Loucy (cell line): ENCODE measurements at regions not wholly inside any gene's neighbourhood (a gene's known extent, or its start where the extent isn't known, plus 50 kb on each side); places are given as distances from the start of the nearest gene placed in this dataset.

Source experiments
- H2AFZ ChIP-seq: fragments of 200-600 bp; sonication (generic); 2 replicates; pipeline ENCODE4 v1.6.0; 2016; ENCODE audit warnings: antibody characterized with exemption, mild to moderate bottlenecking, low read length, moderate library complexity
- H3F3A ChIP-seq: fragments of 200-600 bp; 2 replicates; pipeline ENCODE4 v1.6.0; 2016; ENCODE audit warnings: antibody characterized with exemption, low read depth, mild to moderate bottlenecking
- H3K27me3 ChIP-seq: fragments of 200-600 bp; sonication (generic); 2 replicates; pipeline ENCODE4 v1.6.1; 2014; ENCODE audit warnings: low read length, mild to moderate bottlenecking; ENCODE audit not compliant: insufficient read depth, poor library complexity, severe bottlenecking
- H3K36me3 ChIP-seq: fragments of 200-600 bp; sonication (generic); 2 replicates; pipeline ENCODE4 v1.6.1; 2016; ENCODE audit warnings: low read length; ENCODE audit not compliant: insufficient read depth
- H3K4me1 ChIP-seq: fragments of 200-600 bp; sonication (generic); 2 replicates; pipeline ENCODE4 v1.5.1; 2014; ENCODE audit warnings: low read length, mild to moderate bottlenecking; ENCODE audit not compliant: insufficient read depth, poor library complexity, severe bottlenecking
- H3K4me2 ChIP-seq: fragments of 200-600 bp; sonication (generic); 2 replicates; pipeline ENCODE4 v1.6.0; 2014; ENCODE audit warnings: antibody characterized with exemption, low read length, low read depth, mild to moderate bottlenecking; ENCODE audit not compliant: poor library complexity, severe bottlenecking
- H3K4me3 ChIP-seq: fragments of 200-600 bp; sonication (generic); 2 replicates; pipeline ENCODE4 v1.5.1; 2014; ENCODE audit warnings: low read length, mild to moderate bottlenecking, mixed read lengths; ENCODE audit not compliant: poor library complexity, severe bottlenecking
- H3K79me2 ChIP-seq: fragments of 200-600 bp; sonication (generic); 2 replicates; pipeline ENCODE4 v1.6.1; 2014; ENCODE audit warnings: low read length; ENCODE audit not compliant: insufficient read depth
- H3K9ac ChIP-seq: fragments of 200-600 bp; sonication (generic); 2 replicates; pipeline ENCODE4 v1.6.0; 2014; ENCODE audit warnings: mild to moderate bottlenecking, low read depth, low read length, moderate library complexity; ENCODE audit not compliant: poor library complexity, severe bottlenecking
- H3K9me2 ChIP-seq: fragments of 200-600 bp; sonication (generic); replicated peaks from 2 replicates; pipeline ENCODE4 v1.6.1; 2016; ENCODE audit warnings: low read depth, low read length, mixed read lengths
- H3K9me3 ChIP-seq: fragments of 200-600 bp; sonication (generic); 2 replicates; pipeline ENCODE4 v1.6.1; 2014; ENCODE audit warnings: mild to moderate bottlenecking, antibody characterized with exemption, low read length, low read depth; ENCODE audit not compliant: insufficient read depth
- H4K20me1 ChIP-seq: fragments of 200-600 bp; sonication (generic); 2 replicates; pipeline ENCODE4 v1.6.0; 2014; ENCODE audit warnings: antibody characterized with exemption, low read length, mild to moderate bottlenecking; ENCODE audit not compliant: insufficient read depth, poor library complexity, severe bottlenecking
- EZH2phosphoT487 ChIP-seq: fragments of 200-600 bp; IDR thresholded peaks from 2 replicates; pipeline ENCODE4 v1.6.1; 2018; ENCODE audit warnings: antibody characterized with exemption, mild to moderate bottlenecking, moderate library complexity, borderline replicate concordance
- TF ChIP-seq, protein P1 (sequence below): fragments of 200-600 bp; sonication (generic); conservative IDR thresholded peaks from 2 replicates; pipeline ENCODE4 v1.5.1; 2014; ENCODE audit warnings: mild to moderate bottlenecking, antibody characterized with exemption, low read length

DNA sequence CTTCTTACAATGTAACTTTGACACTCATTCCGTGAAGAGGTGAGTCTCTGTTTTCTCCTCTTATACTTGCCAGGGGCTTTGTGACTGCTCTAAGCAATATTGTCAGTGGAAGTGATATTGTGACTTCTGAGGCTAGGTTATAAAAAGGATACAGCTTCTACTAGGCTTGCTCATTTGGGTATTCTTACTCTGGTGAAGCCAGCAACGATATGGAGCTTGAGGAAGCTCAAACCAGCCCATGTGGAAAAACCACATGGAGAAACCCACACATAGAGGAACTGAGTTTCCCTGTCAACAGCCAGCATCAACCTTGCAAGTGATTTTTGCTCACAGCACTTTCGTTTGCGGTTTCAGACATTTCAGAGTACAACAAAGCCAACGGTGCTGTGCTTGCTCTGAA, 149.6 kb upstream of the SEMA3E start:
- Histone ChIP-seq H3K79me2 (no peaks in the 10 kb centered on the region), H3K4me2 (no peak overlapping the region), H3K4me3 (no peak overlapping the region), H3K4me1 (no peaks in the 10 kb centered on the region), H3F3A (no peaks in the 10 kb centered on the region), H3K27me3 (no peaks in the 10 kb centered on the region), H3K9me2 (no peaks in the 10 kb centered on the region), H4K20me1 (no peaks in the 10 kb centered on the region), H3K9me3 (no peaks in the 10 kb centered on the region), H2AFZ (no peak overlapping the region), H3K36me3 (no peaks in the 10 kb centered on the region), H3K9ac (no peak overlapping the region)
- TF ChIP-seq, protein P1, sequence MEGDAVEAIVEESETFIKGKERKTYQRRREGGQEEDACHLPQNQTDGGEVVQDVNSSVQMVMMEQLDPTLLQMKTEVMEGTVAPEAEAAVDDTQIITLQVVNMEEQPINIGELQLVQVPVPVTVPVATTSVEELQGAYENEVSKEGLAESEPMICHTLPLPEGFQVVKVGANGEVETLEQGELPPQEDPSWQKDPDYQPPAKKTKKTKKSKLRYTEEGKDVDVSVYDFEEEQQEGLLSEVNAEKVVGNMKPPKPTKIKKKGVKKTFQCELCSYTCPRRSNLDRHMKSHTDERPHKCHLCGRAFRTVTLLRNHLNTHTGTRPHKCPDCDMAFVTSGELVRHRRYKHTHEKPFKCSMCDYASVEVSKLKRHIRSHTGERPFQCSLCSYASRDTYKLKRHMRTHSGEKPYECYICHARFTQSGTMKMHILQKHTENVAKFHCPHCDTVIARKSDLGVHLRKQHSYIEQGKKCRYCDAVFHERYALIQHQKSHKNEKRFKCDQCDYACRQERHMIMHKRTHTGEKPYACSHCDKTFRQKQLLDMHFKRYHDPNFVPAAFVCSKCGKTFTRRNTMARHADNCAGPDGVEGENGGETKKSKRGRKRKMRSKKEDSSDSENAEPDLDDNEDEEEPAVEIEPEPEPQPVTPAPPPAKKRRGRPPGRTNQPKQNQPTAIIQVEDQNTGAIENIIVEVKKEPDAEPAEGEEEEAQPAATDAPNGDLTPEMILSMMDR: no peak
- no peak for TF ChIP-seq EZH2phosphoT487

DNA sequence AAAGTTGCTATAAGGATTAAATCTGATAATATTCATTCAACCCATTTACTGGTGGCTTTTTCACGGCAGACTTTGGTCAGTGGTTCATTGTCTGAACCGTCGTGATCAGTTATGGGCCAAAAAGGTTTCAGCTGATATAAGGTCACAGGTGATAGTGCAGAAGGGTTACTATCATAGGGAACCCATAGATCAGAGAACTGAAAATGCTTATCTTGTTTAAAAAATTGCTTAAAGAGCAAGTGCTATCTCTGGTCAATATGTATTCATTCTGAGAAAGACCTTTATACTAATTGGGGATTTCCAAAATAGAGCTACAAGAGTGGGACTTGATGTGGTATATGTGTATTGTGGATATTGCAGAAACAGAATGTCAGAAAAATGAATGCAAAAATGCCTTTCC, 147.8 kb upstream of the SEMA3E start:
- Histone ChIP-seq H3K36me3 (no peaks in the 10 kb centered on the region), H3K9me2 (no peaks in the 10 kb centered on the region), H3K4me3 (no peak overlapping the region), H2AFZ (no peak overlapping the region), H3F3A (no peaks in the 10 kb centered on the region), H3K9me3 (no peaks in the 10 kb centered on the region), H3K4me2 (no peak overlapping the region), H3K4me1 (no peaks in the 10 kb centered on the region), H3K9ac (no peak overlapping the region), H3K27me3 (no peaks in the 10 kb centered on the region), H4K20me1 (no peaks in the 10 kb centered on the region), H3K79me2 (no peaks in the 10 kb centered on the region)
- no peak for TF ChIP-seq EZH2phosphoT487

DNA sequence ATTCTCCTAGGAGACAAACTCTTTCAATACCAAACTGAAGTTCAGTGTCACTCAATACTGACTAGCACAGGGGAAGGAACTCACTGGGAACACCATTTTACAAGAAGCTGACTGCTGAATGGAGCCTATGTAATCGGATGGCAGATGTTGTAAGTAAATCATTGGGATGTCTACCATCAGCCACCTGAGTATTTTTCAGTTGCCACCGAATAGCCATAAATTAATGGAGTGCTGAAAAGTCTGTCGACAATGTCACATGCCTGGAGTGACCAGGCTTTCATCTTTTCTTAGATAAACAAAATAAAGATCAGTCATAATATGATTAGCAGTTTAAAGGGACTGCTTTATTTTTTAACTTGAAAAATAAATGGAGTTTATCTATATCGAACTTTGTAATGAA, 145.9 kb upstream of the SEMA3E start:
- no peak for TF ChIP-seq EZH2phosphoT487
- TF ChIP-seq, protein P1: no peak
- no peaks in the 10 kb centered on the region for H4K20me1 ChIP-seq
- no peak overlapping the region for H2AFZ ChIP-seq
- no peak overlapping the region for H3K4me3 ChIP-seq
- H3K4me1 ChIP-seq: no peaks in the 10 kb centered on the region
- H3K9me3 ChIP-seq: no peaks in the 10 kb centered on the region
- no peak overlapping the region for H3K9ac ChIP-seq
- H3K4me2 ChIP-seq: no peak overlapping the region
- H3K9me2 ChIP-seq: no peaks in the 10 kb centered on the region
- H3K27me3 ChIP-seq: no peaks in the 10 kb centered on the region
- no peaks in the 10 kb centered on the region for H3K79me2 ChIP-seq
- no peaks in the 10 kb centered on the region for H3K36me3 ChIP-seq
- H3F3A ChIP-seq: no peaks in the 10 kb centered on the region

DNA sequence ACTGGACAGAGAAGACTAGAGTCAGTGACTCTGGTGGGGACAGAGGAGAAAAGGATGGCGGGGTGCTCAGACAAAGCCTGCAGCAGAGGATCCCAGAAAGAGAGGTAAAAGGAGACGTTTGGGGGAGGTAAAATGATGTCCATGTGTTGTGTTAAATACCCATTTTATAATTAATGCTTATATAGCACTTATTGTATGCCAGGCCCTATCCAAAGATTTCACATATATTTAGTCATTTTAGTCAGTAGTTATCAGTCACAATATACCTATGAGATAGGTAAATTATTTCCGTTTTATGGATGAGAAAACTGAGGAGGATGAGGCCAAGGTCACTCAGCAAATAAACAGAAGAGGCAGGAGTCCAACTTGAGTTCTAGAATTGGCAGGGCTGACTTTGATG, 144.6 kb upstream of the SEMA3E start:
- Histone ChIP-seq H3K4me2 (no peak overlapping the region), H3K4me1 (no peaks in the 10 kb centered on the region), H2AFZ (no peak overlapping the region)

More for the DNA sequence above, 144.6 kb upstream of the SEMA3E start:
- Histone ChIP-seq H3F3A (no peaks in the 10 kb centered on the region), H3K79me2 (no peaks in the 10 kb centered on the region), H3K4me3 (no peak overlapping the region), H3K36me3 (no peaks in the 10 kb centered on the region), H3K9me3 (no peaks in the 10 kb centered on the region), H3K9me2 (no peaks in the 10 kb centered on the region), H3K27me3 (no peaks in the 10 kb centered on the region), H3K9ac (no peak overlapping the region), H4K20me1 (no peaks in the 10 kb centered on the region)
- no peak for TF ChIP-seq EZH2phosphoT487
- TF ChIP-seq, protein P1: no peak
